ENCODE measurements at regions not wholly inside any gene's neighbourhood (a gene's known extent, or its start where the extent isn't known, plus 50 kb on each side); places are given as distances from the start of the nearest gene placed in this dataset.

DNA sequence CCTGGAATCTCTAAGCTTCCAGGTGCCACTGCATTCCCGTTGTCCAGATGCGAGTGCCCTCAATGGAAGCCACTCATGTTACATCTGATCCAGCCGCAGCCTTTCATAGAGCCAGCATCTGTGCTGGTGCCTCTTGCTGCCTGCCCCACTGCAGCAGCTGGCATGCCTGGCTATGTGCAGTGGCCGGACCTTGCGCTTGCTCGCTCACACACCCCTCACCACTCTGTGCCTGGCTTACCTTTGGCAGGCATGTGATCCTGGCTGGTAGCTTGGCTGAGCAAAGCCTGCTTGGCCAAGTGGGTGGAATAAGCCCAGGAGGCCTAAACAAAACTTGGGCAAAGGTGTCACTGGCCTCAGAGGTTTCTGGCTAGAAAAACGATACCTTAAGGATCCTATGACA lies 59.5 kb upstream of the CDKN2AIP start (continued):
- TF ChIP-seq, protein P1, sequence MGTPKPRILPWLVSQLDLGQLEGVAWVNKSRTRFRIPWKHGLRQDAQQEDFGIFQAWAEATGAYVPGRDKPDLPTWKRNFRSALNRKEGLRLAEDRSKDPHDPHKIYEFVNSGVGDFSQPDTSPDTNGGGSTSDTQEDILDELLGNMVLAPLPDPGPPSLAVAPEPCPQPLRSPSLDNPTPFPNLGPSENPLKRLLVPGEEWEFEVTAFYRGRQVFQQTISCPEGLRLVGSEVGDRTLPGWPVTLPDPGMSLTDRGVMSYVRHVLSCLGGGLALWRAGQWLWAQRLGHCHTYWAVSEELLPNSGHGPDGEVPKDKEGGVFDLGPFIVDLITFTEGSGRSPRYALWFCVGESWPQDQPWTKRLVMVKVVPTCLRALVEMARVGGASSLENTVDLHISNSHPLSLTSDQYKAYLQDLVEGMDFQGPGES (IDR thresholded peaks at IDR 0.05; ENCODE audit: low read depth, low read length): no peak

DNA sequence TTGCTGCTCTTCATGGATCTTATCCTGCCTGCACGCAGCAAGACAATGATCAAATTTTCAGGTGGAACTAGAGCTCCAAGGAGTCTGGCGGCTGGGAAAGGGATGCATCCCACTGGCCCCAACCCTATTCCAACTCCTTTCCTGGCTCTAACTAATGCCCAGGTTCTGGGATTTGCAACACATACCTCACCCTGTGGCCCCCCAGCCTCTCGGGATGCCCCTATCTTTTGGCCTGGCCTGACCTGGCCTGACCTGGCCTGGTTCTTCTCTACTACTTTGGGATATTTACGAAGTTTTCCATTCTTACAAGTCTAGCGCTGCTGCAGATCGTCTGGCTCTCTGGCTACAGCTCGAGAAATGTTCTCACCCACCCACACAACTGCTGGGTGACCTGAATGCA lies 56.4 kb upstream of the CDKN2AIP start:
- TF ChIP-seq ELF1 (IDR thresholded peaks at IDR 0.05) (no peak), MXI1 (IDR thresholded peaks at IDR 0.05; ENCODE audit: low read depth, low read length) (no peak), RXRA (IDR thresholded peaks at IDR 0.05; ENCODE audit: borderline replicate concordance, low read depth) (no peak), GABPA (IDR thresholded peaks at IDR 0.05; ENCODE audit: low read depth) (no peak), FOXM1 (IDR thresholded peaks at IDR 0.05; ENCODE audit: low read depth) (no peak)
- TF ChIP-seq, protein P2, sequence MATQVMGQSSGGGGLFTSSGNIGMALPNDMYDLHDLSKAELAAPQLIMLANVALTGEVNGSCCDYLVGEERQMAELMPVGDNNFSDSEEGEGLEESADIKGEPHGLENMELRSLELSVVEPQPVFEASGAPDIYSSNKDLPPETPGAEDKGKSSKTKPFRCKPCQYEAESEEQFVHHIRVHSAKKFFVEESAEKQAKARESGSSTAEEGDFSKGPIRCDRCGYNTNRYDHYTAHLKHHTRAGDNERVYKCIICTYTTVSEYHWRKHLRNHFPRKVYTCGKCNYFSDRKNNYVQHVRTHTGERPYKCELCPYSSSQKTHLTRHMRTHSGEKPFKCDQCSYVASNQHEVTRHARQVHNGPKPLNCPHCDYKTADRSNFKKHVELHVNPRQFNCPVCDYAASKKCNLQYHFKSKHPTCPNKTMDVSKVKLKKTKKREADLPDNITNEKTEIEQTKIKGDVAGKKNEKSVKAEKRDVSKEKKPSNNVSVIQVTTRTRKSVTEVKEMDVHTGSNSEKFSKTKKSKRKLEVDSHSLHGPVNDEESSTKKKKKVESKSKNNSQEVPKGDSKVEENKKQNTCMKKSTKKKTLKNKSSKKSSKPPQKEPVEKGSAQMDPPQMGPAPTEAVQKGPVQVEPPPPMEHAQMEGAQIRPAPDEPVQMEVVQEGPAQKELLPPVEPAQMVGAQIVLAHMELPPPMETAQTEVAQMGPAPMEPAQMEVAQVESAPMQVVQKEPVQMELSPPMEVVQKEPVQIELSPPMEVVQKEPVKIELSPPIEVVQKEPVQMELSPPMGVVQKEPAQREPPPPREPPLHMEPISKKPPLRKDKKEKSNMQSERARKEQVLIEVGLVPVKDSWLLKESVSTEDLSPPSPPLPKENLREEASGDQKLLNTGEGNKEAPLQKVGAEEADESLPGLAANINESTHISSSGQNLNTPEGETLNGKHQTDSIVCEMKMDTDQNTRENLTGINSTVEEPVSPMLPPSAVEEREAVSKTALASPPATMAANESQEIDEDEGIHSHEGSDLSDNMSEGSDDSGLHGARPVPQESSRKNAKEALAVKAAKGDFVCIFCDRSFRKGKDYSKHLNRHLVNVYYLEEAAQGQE (IDR thresholded peaks at IDR 0.05; ENCODE audit: low read depth, low read length): no peak
- TF ChIP-seq, protein P3, sequence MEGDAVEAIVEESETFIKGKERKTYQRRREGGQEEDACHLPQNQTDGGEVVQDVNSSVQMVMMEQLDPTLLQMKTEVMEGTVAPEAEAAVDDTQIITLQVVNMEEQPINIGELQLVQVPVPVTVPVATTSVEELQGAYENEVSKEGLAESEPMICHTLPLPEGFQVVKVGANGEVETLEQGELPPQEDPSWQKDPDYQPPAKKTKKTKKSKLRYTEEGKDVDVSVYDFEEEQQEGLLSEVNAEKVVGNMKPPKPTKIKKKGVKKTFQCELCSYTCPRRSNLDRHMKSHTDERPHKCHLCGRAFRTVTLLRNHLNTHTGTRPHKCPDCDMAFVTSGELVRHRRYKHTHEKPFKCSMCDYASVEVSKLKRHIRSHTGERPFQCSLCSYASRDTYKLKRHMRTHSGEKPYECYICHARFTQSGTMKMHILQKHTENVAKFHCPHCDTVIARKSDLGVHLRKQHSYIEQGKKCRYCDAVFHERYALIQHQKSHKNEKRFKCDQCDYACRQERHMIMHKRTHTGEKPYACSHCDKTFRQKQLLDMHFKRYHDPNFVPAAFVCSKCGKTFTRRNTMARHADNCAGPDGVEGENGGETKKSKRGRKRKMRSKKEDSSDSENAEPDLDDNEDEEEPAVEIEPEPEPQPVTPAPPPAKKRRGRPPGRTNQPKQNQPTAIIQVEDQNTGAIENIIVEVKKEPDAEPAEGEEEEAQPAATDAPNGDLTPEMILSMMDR (IDR thresholded peaks at IDR 0.05): no peak
- ChIA-PET POLR2A (no interaction called here), CTCF (interaction anchor here (1.0 to 1.1 kb wide), 2 partner anchors 10 to 127 kb away, joined by 3 read pairs; no protein-coding TSS in a partner anchor)
- Histone ChIP-seq H3K36me3 (replicated peaks in 1 of 2; ENCODE audit: control insufficient read depth in 1 of 2, insufficient read depth in 2 of 2, low read length in 1 of 2) (no peaks in the 10 kb centered on the region), H3K9me3 (no peaks in the 10 kb centered on the region), H3K4me3 (ENCODE audit: low read depth in 2 of 2, low read length in 1 of 2) (no peak overlapping the region), H3K9ac (no peak overlapping the region), H3K27ac (ENCODE audit: low read depth in 2 of 2, low read length in 1 of 2) (no peak overlapping the region), H3K27me3 (ENCODE audit: insufficient read depth) (no peaks in the 10 kb centered on the region), H3K4me2 (no peak overlapping the region), H2AFZ (ENCODE audit: low read depth) (no peak overlapping the region), H3K79me2 (ENCODE audit: insufficient read depth) (no peaks in the 10 kb centered on the region), H3K9me2 (no peaks in the 10 kb centered on the region), H4K20me1 (ENCODE audit: insufficient read depth) (no peaks in the 10 kb centered on the region), H3F3A (replicated peaks; ENCODE audit: insufficient read depth) (no peaks in the 10 kb centered on the region), H3K4me1 (ENCODE audit: control insufficient read depth in 1 of 2, insufficient read depth in 2 of 2, low read depth in 1 of 2, low read length in 1 of 2) (no peaks in the 10 kb centered on the region)
- 72% methylated on average over 7 of the region's 7 CpGs for WGBS (ENCODE audit: low lambda C conversion rate)
- no peak for DNase-seq

DNA sequence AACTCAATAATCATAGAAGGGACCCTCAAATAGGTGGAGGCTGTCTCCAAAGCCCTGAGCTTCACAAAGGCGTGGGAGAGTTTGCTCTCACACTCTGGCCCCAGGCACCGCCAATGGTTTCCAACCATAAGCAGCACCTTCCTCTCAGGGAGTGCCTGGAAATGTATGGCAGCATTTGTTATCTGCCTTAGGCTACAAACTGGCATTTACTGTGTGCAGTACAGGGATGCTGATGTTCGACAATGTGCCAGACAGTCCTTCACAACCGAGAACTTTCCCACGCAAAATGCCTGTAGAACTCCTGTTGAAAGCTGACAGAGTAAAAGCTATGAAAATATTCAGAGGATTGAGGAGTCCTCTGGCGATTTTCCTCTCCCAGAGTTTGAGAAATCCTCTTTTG lies 55.7 kb upstream of the CDKN2AIP start:
- CTCF ChIA-PET: interaction anchor here (1.0 to 1.1 kb wide), 2 partner anchors 9 to 127 kb away, joined by 3 read pairs; no protein-coding TSS in a partner anchor
- H3K9me3 ChIP-seq: no peaks in the 10 kb centered on the region
- H3K27me3 ChIP-seq (ENCODE audit: insufficient read depth): no peaks in the 10 kb centered on the region
- no peaks in the 10 kb centered on the region for H3K79me2 ChIP-seq (ENCODE audit: insufficient read depth)
- no peak overlapping the region for H3K27ac ChIP-seq (ENCODE audit: low read depth in 2 of 2, low read length in 1 of 2)
- no peak for DNase-seq
- H3K4me2 ChIP-seq: no peak overlapping the region
- POLR2A ChIA-PET: no interaction called here
- 71% methylated on average over 5 of the region's 6 CpGs for WGBS (ENCODE audit: low lambda C conversion rate)
- H3K9ac ChIP-seq: no peak overlapping the region
- no peaks in the 10 kb centered on the region for H3K9me2 ChIP-seq
- H2AFZ ChIP-seq (ENCODE audit: low read depth): no peak overlapping the region
- no peak overlapping the region for H3K4me3 ChIP-seq (ENCODE audit: low read depth in 2 of 2, low read length in 1 of 2)
- no peaks in the 10 kb centered on the region for H3K36me3 ChIP-seq (replicated peaks in 1 of 2; ENCODE audit: control insufficient read depth in 1 of 2, insufficient read depth in 2 of 2, low read length in 1 of 2)
- H3F3A ChIP-seq (replicated peaks; ENCODE audit: insufficient read depth): no peaks in the 10 kb centered on the region
- H4K20me1 ChIP-seq (ENCODE audit: insufficient read depth): no peaks in the 10 kb centered on the region
- no peaks in the 10 kb centered on the region for H3K4me1 ChIP-seq (ENCODE audit: control insufficient read depth in 1 of 2, insufficient read depth in 2 of 2, low read depth in 1 of 2, low read length in 1 of 2)
- TF ChIP-seq SMC3 (IDR thresholded peaks at IDR 0.05; ENCODE audit: low read depth, low read length): no peak
- TF ChIP-seq FOXJ3 (CRISPR knock-in tag; IDR thresholded peaks at IDR 0.05): no peak
- TF ChIP-seq MXI1 (IDR thresholded peaks at IDR 0.05; ENCODE audit: low read depth, low read length): no peak
- TF ChIP-seq RCOR1 (IDR thresholded peaks at IDR 0.05; ENCODE audit: low read length): no peak
- TF ChIP-seq MEF2A (IDR thresholded peaks at IDR 0.05; ENCODE audit: borderline replicate concordance, low read depth): no peak
- TF ChIP-seq, protein P3 (IDR thresholded peaks at IDR 0.05): no peak
- TF ChIP-seq JUND (IDR thresholded peaks at IDR 0.05): no peak
- TF ChIP-seq, protein P4, sequence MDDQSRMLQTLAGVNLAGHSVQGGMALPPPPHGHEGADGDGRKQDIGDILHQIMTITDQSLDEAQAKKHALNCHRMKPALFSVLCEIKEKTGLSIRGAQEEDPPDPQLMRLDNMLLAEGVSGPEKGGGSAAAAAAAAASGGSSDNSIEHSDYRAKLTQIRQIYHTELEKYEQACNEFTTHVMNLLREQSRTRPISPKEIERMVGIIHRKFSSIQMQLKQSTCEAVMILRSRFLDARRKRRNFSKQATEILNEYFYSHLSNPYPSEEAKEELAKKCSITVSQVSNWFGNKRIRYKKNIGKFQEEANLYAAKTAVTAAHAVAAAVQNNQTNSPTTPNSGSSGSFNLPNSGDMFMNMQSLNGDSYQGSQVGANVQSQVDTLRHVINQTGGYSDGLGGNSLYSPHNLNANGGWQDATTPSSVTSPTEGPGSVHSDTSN (IDR thresholded peaks at IDR 0.05): no peak
- no peak for TF ChIP-seq RAD21 (IDR thresholded peaks at IDR 0.05; ENCODE audit: low read length)
- no peak for TF ChIP-seq SIN3A (IDR thresholded peaks at IDR 0.05; ENCODE audit: borderline replicate concordance, low read depth, low read length)
- no peak for TF ChIP-seq EZH2phosphoT487 (IDR thresholded peaks at IDR 0.05; ENCODE audit: borderline replicate concordance, low read depth)

Data from SK-N-SH (cell line).